HPDE6-E6E7 (cell line): ENCODE measurements at regions not wholly inside any gene's neighbourhood (a gene's known extent, or its start where the extent isn't known, plus 50 kb on each side); places are given as distances from the start of the nearest gene placed in this dataset.

Source experiments
- DNase-seq: peaks from one replicate; pipeline ENCODE4 v3.0.0; 2011; ENCODE audit warnings: missing footprints; ENCODE audit errors: extremely low spot score

GRCh38 chr10:78160591-78160990, 126.9 kb downstream of the RPS24 start:
- DNase-seq = no peak

- DNase-seq = no peak
Measured at GRCh38 chr10:78162853-78163252, 129.2 kb downstream of the RPS24 start.

GRCh38 chr10:78164702-78165101, 131.0 kb downstream of the RPS24 start:
- DNase-seq = no peak

GRCh38 chr10:78165172-78165571, 131.5 kb downstream of the RPS24 start:
- no peak for DNase-seq

- DNase-seq = no peak
Measured at GRCh38 chr10:78165617-78166016, 132.0 kb downstream of the RPS24 start.

GRCh38 chr10:78166261-78166660, 132.6 kb downstream of the RPS24 start:
- no peak for DNase-seq

GRCh38 chr10:78169214-78169613, 135.6 kb downstream of the RPS24 start:
- no peak for DNase-seq

GRCh38 chr10:78170026-78170475, 136.4 kb downstream of the RPS24 start:
- no peak for DNase-seq

GRCh38 chr10:78171633-78172400, 138.2 kb downstream of the RPS24 start:
- DNase-seq = no peak

- no peak for DNase-seq
Measured at GRCh38 chr10:78173360-78174015, 139.8 kb downstream of the RPS24 start.

GRCh38 chr10:78175444-78176015, 141.9 kb downstream of the RPS24 start:
- DNase-seq = no peak

GRCh38 chr10:78176320-78177317, 143.0 kb downstream of the RPS24 start:
- DNase-seq = no peak

GRCh38 chr10:78177491-78178185, 144.0 kb downstream of the RPS24 start:
- no peak for DNase-seq

GRCh38 chr10:78178397-78178796, 144.7 kb downstream of the RPS24 start:
- no peak for DNase-seq

GRCh38 chr10:78178940-78179339, 145.3 kb downstream of the RPS24 start:
- DNase-seq = no peak

GRCh38 chr10:78179886-78180705, 146.4 kb downstream of the RPS24 start:
- no peak for DNase-seq

- DNase-seq = no peak
Measured at GRCh38 chr10:78181381-78182055, 147.9 kb downstream of the RPS24 start.

GRCh38 chr10:78182841-78183240, 149.2 kb downstream of the RPS24 start:
- DNase-seq = no peak

GRCh38 chr10:78184851-78185692, 151.4 kb downstream of the RPS24 start:
- DNase-seq = no peak
